H9 (cell line): ENCODE measurements at regions not wholly inside any gene's neighbourhood (a gene's known extent, or its start where the extent isn't known, plus 50 kb on each side); places are given as distances from the start of the nearest gene placed in this dataset.

Experiments used
- DNase-seq: peaks from one replicate; pipeline ENCODE4 v3.0.0-alpha.2; 2017
- H2AFZ ChIP-seq: one replicate; pipeline ENCODE4 v1.6.1; 2013; ENCODE audit warnings: mild to moderate bottlenecking, low read length, control low read depth, moderate library complexity
- H2AK5ac ChIP-seq: 2 replicates; pipeline ENCODE4 v1.6.1; 2013; ENCODE audit warnings: low read length, control low read depth, mixed read lengths; ENCODE audit not compliant: insufficient read length
- H2BK120ac ChIP-seq: one replicate; pipeline ENCODE4 v1.6.1; 2013; ENCODE audit warnings: low read depth, mild to moderate bottlenecking, low read length, control low read depth, inconsistent platforms; ENCODE audit not compliant: poor library complexity, severe bottlenecking
- H2BK12ac ChIP-seq: 2 replicates; pipeline ENCODE4 v1.6.1; 2013; ENCODE audit warnings: low read length, control low read depth, mixed read lengths, low read depth; ENCODE audit not compliant: insufficient read length
- H2BK15ac ChIP-seq: 2 replicates; pipeline ENCODE4 v1.6.1; 2013; ENCODE audit warnings: low read depth, low read length, control low read depth
- H2BK20ac ChIP-seq: one replicate; pipeline ENCODE4 v1.6.1; 2013; ENCODE audit warnings: low read depth, mild to moderate bottlenecking, low read length, control low read depth, inconsistent platforms; ENCODE audit not compliant: poor library complexity, severe bottlenecking
- H2BK5ac ChIP-seq: 2 replicates; pipeline ENCODE4 v1.6.1; 2013; ENCODE audit warnings: low read length, control low read depth, mixed read lengths; ENCODE audit not compliant: insufficient read length
- H3K14ac ChIP-seq: 2 replicates; pipeline ENCODE4 v1.6.1; 2013; ENCODE audit warnings: low read length, control low read depth; ENCODE audit not compliant: insufficient read depth
- H3K18ac ChIP-seq: 2 replicates; pipeline ENCODE4 v1.6.1; 2013; ENCODE audit warnings: low read depth, mild to moderate bottlenecking, mixed read lengths, low read length, control low read depth; ENCODE audit not compliant: insufficient read length
- H3K23ac ChIP-seq: 2 replicates; pipeline ENCODE4 v1.6.1; 2013; ENCODE audit warnings: low read length, control low read depth, mixed read lengths, low read depth; ENCODE audit not compliant: insufficient read length
- H3K23me2 ChIP-seq: 2 replicates; pipeline ENCODE4 v1.6.1; 2013; ENCODE audit warnings: low read depth, mild to moderate bottlenecking, mixed read lengths, low read length, control low read depth; ENCODE audit not compliant: insufficient read length, poor library complexity, severe bottlenecking
- H3K27ac ChIP-seq: 2 replicates; pipeline ENCODE4 v1.5.1; 2013; ENCODE audit warnings: low read length, control low read depth, mixed read lengths, low read depth; ENCODE audit not compliant: insufficient read length
- H3K27me3 ChIP-seq: 2 replicates; pipeline ENCODE4 v1.6.1; 2013; ENCODE audit warnings: low read length, control low read depth, inconsistent platforms; ENCODE audit not compliant: insufficient read depth
- H3K4ac ChIP-seq: 2 replicates; pipeline ENCODE4 v1.6.1; 2013; ENCODE audit warnings: low read depth, mild to moderate bottlenecking, control low read depth, inconsistent platforms, low read length, moderate library complexity
- H3K4me1 ChIP-seq: 2 replicates; pipeline ENCODE4 v1.6.1; 2013; ENCODE audit warnings: low read length, control low read depth, inconsistent platforms; ENCODE audit not compliant: insufficient read depth
- H3K4me2 ChIP-seq: 2 replicates; pipeline ENCODE4 v1.6.1; 2013; ENCODE audit warnings: low read length, control low read depth, mixed read lengths; ENCODE audit not compliant: insufficient read length, insufficient read depth
- H3K56ac ChIP-seq: 2 replicates; pipeline ENCODE4 v1.6.1; 2013; ENCODE audit warnings: low read depth, mild to moderate bottlenecking, mixed read lengths, low read length, control low read depth; ENCODE audit not compliant: insufficient read length
- H3K79me1 ChIP-seq: 2 replicates; pipeline ENCODE4 v1.6.1; 2013; ENCODE audit warnings: low read depth, mild to moderate bottlenecking, moderate library complexity, low read length, control low read depth, inconsistent platforms; ENCODE audit not compliant: insufficient read depth, poor library complexity, severe bottlenecking
- H3K79me2 ChIP-seq: 2 replicates; pipeline ENCODE4 v1.6.1; 2013; ENCODE audit warnings: low read length, control low read depth, inconsistent platforms; ENCODE audit not compliant: insufficient read depth
- H3K9ac ChIP-seq: 2 replicates; pipeline ENCODE4 v1.6.1; 2013; ENCODE audit warnings: low read length, control low read depth, mixed read lengths; ENCODE audit not compliant: insufficient read length; ENCODE audit errors: extremely low read depth
- H3K9me3 ChIP-seq: one replicate; pipeline ENCODE4 v1.6.1; 2013; ENCODE audit warnings: low read depth, low read length, inconsistent platforms; ENCODE audit not compliant: control insufficient read depth
- H3T11ph ChIP-seq: one replicate; pipeline ENCODE4 v1.6.1; 2013; ENCODE audit warnings: mild to moderate bottlenecking, low read length, control low read depth, inconsistent platforms
- H4K20me1 ChIP-seq: one replicate; pipeline ENCODE4 v1.6.1; 2013; ENCODE audit not compliant: control insufficient read depth, insufficient read length, insufficient read depth
- H4K5ac ChIP-seq: 2 replicates; pipeline ENCODE4 v1.6.1; 2013; ENCODE audit warnings: low read depth, mild to moderate bottlenecking, mixed read lengths, low read length, control low read depth; ENCODE audit not compliant: insufficient read length
- H4K8ac ChIP-seq: replicated peaks from 2 replicates; pipeline ENCODE4 v1.6.1; 2013; ENCODE audit warnings: low read length, control low read depth, mixed read lengths, low read depth; ENCODE audit not compliant: insufficient read length
- H4K91ac ChIP-seq: 2 replicates; pipeline ENCODE4 v1.6.1; 2013; ENCODE audit warnings: low read depth, mild to moderate bottlenecking, moderate library complexity, mixed read lengths, low read length, control low read depth; ENCODE audit not compliant: insufficient read length
- H3K27ac Mint-ChIP-seq, 3 experiments: 2 replicates in 2 of 3; 3 replicates in 1 of 3; pipeline ENCODE4 v1.8.0; 2020 to 2021; ENCODE audit warnings: mixed read lengths in 3 of 3, mild to moderate bottlenecking in 1 of 3, moderate library complexity in 1 of 3
- H3K27me3 Mint-ChIP-seq: 2 replicates; pipeline ENCODE4 v1.8.0; 2021; ENCODE audit warnings: low read depth, mild to moderate bottlenecking, moderate library complexity, mixed read lengths
- H3K36me3 Mint-ChIP-seq, 3 experiments: 2 replicates in 2 of 3; 3 replicates in 1 of 3; pipeline ENCODE4 v1.8.0; 2020 to 2021; ENCODE audit warnings: low read depth in 3 of 3, mixed read lengths in 3 of 3; ENCODE audit not compliant: insufficient read depth in 1 of 3
- H3K4me1 Mint-ChIP-seq, 2 experiments: 2 replicates each; pipeline ENCODE4 v1.8.0; 2020; ENCODE audit warnings: mixed read lengths in 2 of 2
- H3K4me3 Mint-ChIP-seq, 2 experiments: 2 replicates in 1 of 2; 3 replicates in 1 of 2; pipeline ENCODE4 v1.8.0; 2020 to 2021; ENCODE audit warnings: mild to moderate bottlenecking in 2 of 2, mixed read lengths in 2 of 2, moderate library complexity in 1 of 2
- H3K9me3 Mint-ChIP-seq, 2 experiments: 2 replicates in 1 of 2; 3 replicates in 1 of 2; pipeline ENCODE4 v1.8.0; 2020; ENCODE audit warnings: mild to moderate bottlenecking in 2 of 2, mixed read lengths in 2 of 2, moderate library complexity in 1 of 2
- WGBS: extraction: QIAGEN DNeasy Blood & Tissue Kit; methylation state at CpG from one replicate; pipeline ENCODE4 v1.1.7; 2013; ENCODE audit warnings: missing lambda C conversion rate, low lambda C conversion rate, mixed read lengths; ENCODE audit not compliant: insufficient read length; ENCODE audit errors: extremely low coverage; 5-methylcytosine and 5-hydroxymethylcytosine counted together
- TF ChIP-seq, protein P1 (sequence below): fragments of 200-600 bp; sonication (generic); conservative IDR thresholded peaks from 3 replicates; pipeline ENCODE4 v1.8.0; 2021; ENCODE audit warnings: antibody characterized with exemption, mild to moderate bottlenecking

DNA sequence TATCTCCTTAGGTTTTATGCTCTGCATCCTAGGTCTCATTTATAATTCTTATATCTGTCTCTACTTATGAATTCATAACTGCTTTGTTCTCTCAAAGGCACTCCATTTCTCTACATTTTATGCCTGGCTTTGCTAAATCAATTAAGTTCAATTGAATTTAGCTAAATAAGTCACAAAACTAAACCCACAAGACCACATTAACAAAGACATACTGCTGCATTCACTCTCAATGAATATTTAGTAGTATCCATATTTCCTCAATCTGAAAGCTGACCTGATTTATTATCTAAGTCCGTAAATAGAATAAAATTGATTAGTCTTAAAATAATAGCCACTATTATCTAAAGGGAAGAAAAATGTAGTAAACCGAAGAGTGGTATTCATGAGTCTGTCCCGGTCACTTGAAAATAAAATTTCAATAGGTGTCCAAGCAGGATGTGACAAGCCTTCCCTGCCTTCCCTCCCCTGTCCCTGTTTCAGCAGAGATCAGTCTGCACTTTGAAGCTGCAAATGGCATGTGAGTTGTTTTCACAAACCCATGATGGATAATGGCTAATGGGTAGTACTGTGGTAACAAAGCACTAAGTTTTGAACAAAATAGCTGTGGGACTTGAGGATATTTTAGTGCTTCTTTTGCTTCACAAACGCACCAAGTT, 295.0 kb upstream of the NCAM2 start:
- H3K4me3 Mint-ChIP-seq: no peak overlapping the region
- WGBS: no CpG with 5 or more reads among the region's 4 CpGs
- no peak overlapping the region for H2AFZ ChIP-seq

More for the DNA sequence above, 295.0 kb upstream of the NCAM2 start:
- no peak overlapping the region for H4K91ac ChIP-seq
- H3K14ac ChIP-seq: no peak overlapping the region
- no peak overlapping the region for H2BK120ac ChIP-seq
- Mint-ChIP-seq H3K27ac (no peak overlapping the region), H3K9me3 (0 out of 5 replicates have a peak, but pooled peaks cover 0 to 2% of the 10 kb centered on the region in 2 experiments), H3K36me3 (peaks cover 0 to 6% (median 3%) of the 10 kb centered on the region in 3 experiments; a peak in 2 of 7 replicates), H3K27me3 (0 out of 2 replicates have a peak, but pooled peaks cover 3% of the 10 kb centered on the region), H3K4me1 (peaks cover 11 to 16% of the 10 kb centered on the region in 2 experiments)
- H3K18ac ChIP-seq: no peak overlapping the region
- no peak overlapping the region for H4K8ac ChIP-seq
- H3K23me2 ChIP-seq: no peaks in the 10 kb centered on the region
- no peak overlapping the region for H2BK15ac ChIP-seq
- no peaks in the 10 kb centered on the region for H3K79me2 ChIP-seq
- H2BK12ac ChIP-seq: no peak overlapping the region
- no peaks in the 10 kb centered on the region for H3K9me3 ChIP-seq
- no peak overlapping the region for H3K23ac ChIP-seq
- H2BK5ac ChIP-seq: no peak overlapping the region
- no peaks in the 10 kb centered on the region for H3K27me3 ChIP-seq
- H3K79me1 ChIP-seq: no peaks in the 10 kb centered on the region
- TF ChIP-seq, protein P1, sequence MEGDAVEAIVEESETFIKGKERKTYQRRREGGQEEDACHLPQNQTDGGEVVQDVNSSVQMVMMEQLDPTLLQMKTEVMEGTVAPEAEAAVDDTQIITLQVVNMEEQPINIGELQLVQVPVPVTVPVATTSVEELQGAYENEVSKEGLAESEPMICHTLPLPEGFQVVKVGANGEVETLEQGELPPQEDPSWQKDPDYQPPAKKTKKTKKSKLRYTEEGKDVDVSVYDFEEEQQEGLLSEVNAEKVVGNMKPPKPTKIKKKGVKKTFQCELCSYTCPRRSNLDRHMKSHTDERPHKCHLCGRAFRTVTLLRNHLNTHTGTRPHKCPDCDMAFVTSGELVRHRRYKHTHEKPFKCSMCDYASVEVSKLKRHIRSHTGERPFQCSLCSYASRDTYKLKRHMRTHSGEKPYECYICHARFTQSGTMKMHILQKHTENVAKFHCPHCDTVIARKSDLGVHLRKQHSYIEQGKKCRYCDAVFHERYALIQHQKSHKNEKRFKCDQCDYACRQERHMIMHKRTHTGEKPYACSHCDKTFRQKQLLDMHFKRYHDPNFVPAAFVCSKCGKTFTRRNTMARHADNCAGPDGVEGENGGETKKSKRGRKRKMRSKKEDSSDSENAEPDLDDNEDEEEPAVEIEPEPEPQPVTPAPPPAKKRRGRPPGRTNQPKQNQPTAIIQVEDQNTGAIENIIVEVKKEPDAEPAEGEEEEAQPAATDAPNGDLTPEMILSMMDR: no peak
- no peak overlapping the region for H3K9ac ChIP-seq
- H3K4me2 ChIP-seq: no peak overlapping the region
- H3T11ph ChIP-seq: no peak overlapping the region
- H3K4ac ChIP-seq: no peak overlapping the region
- no peak overlapping the region for H3K27ac ChIP-seq
- no peak overlapping the region for H2BK20ac ChIP-seq
- H2AK5ac ChIP-seq: no peak overlapping the region
- H4K20me1 ChIP-seq: no peaks in the 10 kb centered on the region
- no peak overlapping the region for H4K5ac ChIP-seq
- no peaks in the 10 kb centered on the region; the same call in 1 of the 2 replicates for H3K4me1 ChIP-seq
- no peak overlapping the region for H3K56ac ChIP-seq
- no peak for DNase-seq
